ENCODE measurements at regions not wholly inside any gene's neighbourhood (a gene's known extent, or its start where the extent isn't known, plus 50 kb on each side); places are given as distances from the start of the nearest gene placed in this dataset.
"Not testable (repeated sequence)": the region's sequence is repeated elsewhere in the genome, so short reads cannot be mapped to it uniquely, and the experiment has no call there.

GRCh38 chr6:60439709-60440108, 1846.3 kb downstream of the KHDRBS2 start:
- H3K27me3 ChIP-seq (ENCODE audit: control insufficient read depth, insufficient read depth, low read length) = not testable (repeated sequence)

GRCh38 chr6:60422691-60423090, 1863.3 kb downstream of the KHDRBS2 start:
- DNase-seq (ENCODE audit: low read depth in 2 of 2); H3K4me2 ChIP-seq (ENCODE audit: extremely low read depth, insufficient read depth, low read length); H3K9ac ChIP-seq (ENCODE audit: insufficient read depth, low read length); H3K27ac ChIP-seq (ENCODE audit: insufficient read depth, low read length); H3K4me3 ChIP-seq (replicated peaks in 1 of 4; ENCODE audit: control extremely low read depth in 1 of 4, insufficient read depth in 1 of 4, low read depth in 3 of 4, low read length in 4 of 4); H3K27me3 ChIP-seq (ENCODE audit: control insufficient read depth, insufficient read depth, low read length); H3K36me3 ChIP-seq (ENCODE audit: control insufficient read depth, insufficient read depth, low read length); H3K9me3 ChIP-seq (ENCODE audit: control insufficient read depth, insufficient read depth, low read depth, low read length); H2AFZ ChIP-seq (ENCODE audit: low read length); H3K4me1 ChIP-seq (ENCODE audit: control insufficient read depth, extremely low read depth, insufficient read depth, low read length); H4K20me1 ChIP-seq (ENCODE audit: control insufficient read depth, extremely low read depth, insufficient read depth, low read length); H3K79me2 ChIP-seq (ENCODE audit: control insufficient read depth, insufficient read depth, low read length): not testable (repeated sequence)

More at GRCh38 chr6:60439709-60440108, 1846.3 kb downstream of the KHDRBS2 start:
- not testable (repeated sequence) for H3K79me2 ChIP-seq (ENCODE audit: control insufficient read depth, insufficient read depth, low read length); DNase-seq (ENCODE audit: low read depth in 2 of 2); H3K9ac ChIP-seq (ENCODE audit: insufficient read depth, low read length); H3K9me3 ChIP-seq (ENCODE audit: control insufficient read depth, insufficient read depth, low read depth, low read length); H4K20me1 ChIP-seq (ENCODE audit: control insufficient read depth, extremely low read depth, insufficient read depth, low read length); H3K4me3 ChIP-seq (replicated peaks in 1 of 4; ENCODE audit: control extremely low read depth in 1 of 4, insufficient read depth in 1 of 4, low read depth in 3 of 4, low read length in 4 of 4); H3K4me2 ChIP-seq (ENCODE audit: extremely low read depth, insufficient read depth, low read length); H2AFZ ChIP-seq (ENCODE audit: low read length); H3K4me1 ChIP-seq (ENCODE audit: control insufficient read depth, extremely low read depth, insufficient read depth, low read length); H3K36me3 ChIP-seq (ENCODE audit: control insufficient read depth, insufficient read depth, low read length); H3K27ac ChIP-seq (ENCODE audit: insufficient read depth, low read length)

- H3K27me3 ChIP-seq (ENCODE audit: control insufficient read depth, insufficient read depth, low read length); H3K79me2 ChIP-seq (ENCODE audit: control insufficient read depth, insufficient read depth, low read length); H3K4me2 ChIP-seq (ENCODE audit: extremely low read depth, insufficient read depth, low read length); H3K9ac ChIP-seq (ENCODE audit: insufficient read depth, low read length); H3K4me1 ChIP-seq (ENCODE audit: control insufficient read depth, extremely low read depth, insufficient read depth, low read length); H3K36me3 ChIP-seq (ENCODE audit: control insufficient read depth, insufficient read depth, low read length); H3K9me3 ChIP-seq (ENCODE audit: control insufficient read depth, insufficient read depth, low read depth, low read length); H4K20me1 ChIP-seq (ENCODE audit: control insufficient read depth, extremely low read depth, insufficient read depth, low read length); DNase-seq (ENCODE audit: low read depth in 2 of 2); H3K27ac ChIP-seq (ENCODE audit: insufficient read depth, low read length); H2AFZ ChIP-seq (ENCODE audit: low read length); H3K4me3 ChIP-seq (replicated peaks in 1 of 4; ENCODE audit: control extremely low read depth in 1 of 4, insufficient read depth in 1 of 4, low read depth in 3 of 4, low read length in 4 of 4): not testable (repeated sequence)
Observed at GRCh38 chr6:60416118-60416517, 1869.9 kb downstream of the KHDRBS2 start.

GRCh38 chr6:60408747-60409146, 1877.3 kb downstream of the KHDRBS2 start:
- H3K27me3 ChIP-seq (ENCODE audit: control insufficient read depth, insufficient read depth, low read length); H3K4me1 ChIP-seq (ENCODE audit: control insufficient read depth, extremely low read depth, insufficient read depth, low read length): not testable (repeated sequence)

GRCh38 chr6:60403268-60403667, 1882.8 kb downstream of the KHDRBS2 start:
- H3K9ac ChIP-seq (ENCODE audit: insufficient read depth, low read length); H3K4me2 ChIP-seq (ENCODE audit: extremely low read depth, insufficient read depth, low read length); H3K27ac ChIP-seq (ENCODE audit: insufficient read depth, low read length); H4K20me1 ChIP-seq (ENCODE audit: control insufficient read depth, extremely low read depth, insufficient read depth, low read length); H3K79me2 ChIP-seq (ENCODE audit: control insufficient read depth, insufficient read depth, low read length); DNase-seq (ENCODE audit: low read depth in 2 of 2); H3K36me3 ChIP-seq (ENCODE audit: control insufficient read depth, insufficient read depth, low read length); H2AFZ ChIP-seq (ENCODE audit: low read length); H3K27me3 ChIP-seq (ENCODE audit: control insufficient read depth, insufficient read depth, low read length); H3K9me3 ChIP-seq (ENCODE audit: control insufficient read depth, insufficient read depth, low read depth, low read length); H3K4me1 ChIP-seq (ENCODE audit: control insufficient read depth, extremely low read depth, insufficient read depth, low read length); H3K4me3 ChIP-seq (replicated peaks in 1 of 4; ENCODE audit: control extremely low read depth in 1 of 4, insufficient read depth in 1 of 4, low read depth in 3 of 4, low read length in 4 of 4): not testable (repeated sequence)

More at GRCh38 chr6:60408747-60409146, 1877.3 kb downstream of the KHDRBS2 start:
- H3K9ac ChIP-seq (ENCODE audit: insufficient read depth, low read length); H3K27ac ChIP-seq (ENCODE audit: insufficient read depth, low read length); H3K9me3 ChIP-seq (ENCODE audit: control insufficient read depth, insufficient read depth, low read depth, low read length); H3K4me2 ChIP-seq (ENCODE audit: extremely low read depth, insufficient read depth, low read length); DNase-seq (ENCODE audit: low read depth in 2 of 2); H4K20me1 ChIP-seq (ENCODE audit: control insufficient read depth, extremely low read depth, insufficient read depth, low read length); H2AFZ ChIP-seq (ENCODE audit: low read length); H3K79me2 ChIP-seq (ENCODE audit: control insufficient read depth, insufficient read depth, low read length); H3K36me3 ChIP-seq (ENCODE audit: control insufficient read depth, insufficient read depth, low read length); H3K4me3 ChIP-seq (replicated peaks in 1 of 4; ENCODE audit: control extremely low read depth in 1 of 4, insufficient read depth in 1 of 4, low read depth in 3 of 4, low read length in 4 of 4): not testable (repeated sequence)

- not testable (repeated sequence) for H3K4me1 ChIP-seq (ENCODE audit: control insufficient read depth, extremely low read depth, insufficient read depth, low read length); DNase-seq (ENCODE audit: low read depth in 2 of 2); H3K9me3 ChIP-seq (ENCODE audit: control insufficient read depth, insufficient read depth, low read depth, low read length); H3K79me2 ChIP-seq (ENCODE audit: control insufficient read depth, insufficient read depth, low read length); H4K20me1 ChIP-seq (ENCODE audit: control insufficient read depth, extremely low read depth, insufficient read depth, low read length); H3K27me3 ChIP-seq (ENCODE audit: control insufficient read depth, insufficient read depth, low read length); H3K4me3 ChIP-seq (replicated peaks in 1 of 4; ENCODE audit: control extremely low read depth in 1 of 4, insufficient read depth in 1 of 4, low read depth in 3 of 4, low read length in 4 of 4); H3K27ac ChIP-seq (ENCODE audit: insufficient read depth, low read length); H3K36me3 ChIP-seq (ENCODE audit: control insufficient read depth, insufficient read depth, low read length); H3K9ac ChIP-seq (ENCODE audit: insufficient read depth, low read length); H3K4me2 ChIP-seq (ENCODE audit: extremely low read depth, insufficient read depth, low read length); H2AFZ ChIP-seq (ENCODE audit: low read length)
Observed at GRCh38 chr6:60402490-60402889, 1883.5 kb downstream of the KHDRBS2 start.

GRCh38 chr6:60395261-60395660, 1890.8 kb downstream of the KHDRBS2 start:
- not testable (repeated sequence) for H4K20me1 ChIP-seq (ENCODE audit: control insufficient read depth, extremely low read depth, insufficient read depth, low read length); H3K4me2 ChIP-seq (ENCODE audit: extremely low read depth, insufficient read depth, low read length); H3K9ac ChIP-seq (ENCODE audit: insufficient read depth, low read length); H3K27ac ChIP-seq (ENCODE audit: insufficient read depth, low read length); H3K4me1 ChIP-seq (ENCODE audit: control insufficient read depth, extremely low read depth, insufficient read depth, low read length); DNase-seq (ENCODE audit: low read depth in 2 of 2); H3K79me2 ChIP-seq (ENCODE audit: control insufficient read depth, insufficient read depth, low read length); H3K9me3 ChIP-seq (ENCODE audit: control insufficient read depth, insufficient read depth, low read depth, low read length); H3K4me3 ChIP-seq (replicated peaks in 1 of 4; ENCODE audit: control extremely low read depth in 1 of 4, insufficient read depth in 1 of 4, low read depth in 3 of 4, low read length in 4 of 4); H3K27me3 ChIP-seq (ENCODE audit: control insufficient read depth, insufficient read depth, low read length); H2AFZ ChIP-seq (ENCODE audit: low read length); H3K36me3 ChIP-seq (ENCODE audit: control insufficient read depth, insufficient read depth, low read length)

All from fibroblast of lung (primary cell).